Mesothelial cell of epicardium (in vitro differentiated cells): ENCODE measurements at regions not wholly inside any gene's neighbourhood (a gene's known extent, or its start where the extent isn't known, plus 50 kb on each side); places are given as distances from the start of the nearest gene placed in this dataset.

ENCODE experiments used
- DNase-seq, 2 experiments: peaks; one replicate each; pipeline ENCODE4 v3.0.0; 2021; ENCODE audit warnings: low spot score in 2 of 2; ENCODE audit not compliant: unreplicated experiment in 2 of 2
- H3K27ac Mint-ChIP-seq: 2 replicates; pipeline ENCODE4 v1.8.0; 2021; ENCODE audit warnings: mixed read lengths
- H3K27me3 Mint-ChIP-seq: 2 replicates; pipeline ENCODE4 v1.8.0; 2021; ENCODE audit warnings: low read depth, mixed read lengths
- H3K36me3 Mint-ChIP-seq: 2 replicates; pipeline ENCODE4 v1.8.0; 2021; ENCODE audit warnings: mixed read lengths
- H3K4me1 Mint-ChIP-seq: 2 replicates; pipeline ENCODE4 v1.8.0; 2021; ENCODE audit warnings: mixed read lengths
- H3K4me3 Mint-ChIP-seq: 2 replicates; pipeline ENCODE4 v1.8.0; 2021; ENCODE audit warnings: mild to moderate bottlenecking, moderate library complexity, mixed read lengths
- H3K9me3 Mint-ChIP-seq: 2 replicates; pipeline ENCODE4 v1.8.0; 2021; ENCODE audit warnings: mixed read lengths
- TF ChIP-seq, protein P1 (sequence below): fragments of 200-600 bp; sonication (generic); IDR thresholded peaks from one replicate; pipeline ENCODE4 v1.5.0; 2021; ENCODE audit warnings: antibody characterized with exemption; ENCODE audit not compliant: unreplicated experiment

DNA sequence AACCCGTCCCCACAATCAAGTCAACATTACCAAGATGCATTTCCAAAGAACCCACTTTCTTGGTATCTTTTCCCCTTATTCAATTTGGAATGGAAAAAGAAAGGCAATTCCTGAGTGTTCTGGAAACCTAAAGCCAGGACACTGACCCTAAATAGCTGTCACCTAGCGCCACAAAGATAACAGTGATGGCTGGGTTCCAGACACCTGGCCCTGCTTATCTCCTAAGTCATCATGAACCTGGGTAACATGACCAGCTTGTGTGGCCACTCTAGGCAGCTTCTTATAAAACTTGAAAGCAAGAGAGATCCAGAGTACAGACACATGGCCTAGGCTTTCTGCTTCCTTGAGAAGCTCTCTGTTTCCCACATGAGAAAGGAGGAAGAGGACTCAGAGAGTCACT lies 95.4 kb downstream of the BOD1L2 start:
- Mint-ChIP-seq H3K9me3 (no peaks in the 10 kb centered on the region), H3K4me1 (no peaks in the 10 kb centered on the region), H3K4me3 (no peak overlapping the region), H3K27ac (no peak overlapping the region), H3K27me3 (peaks cover 27% of the 10 kb centered on the region), H3K36me3 (no peaks in the 10 kb centered on the region)
- TF ChIP-seq, protein P1, sequence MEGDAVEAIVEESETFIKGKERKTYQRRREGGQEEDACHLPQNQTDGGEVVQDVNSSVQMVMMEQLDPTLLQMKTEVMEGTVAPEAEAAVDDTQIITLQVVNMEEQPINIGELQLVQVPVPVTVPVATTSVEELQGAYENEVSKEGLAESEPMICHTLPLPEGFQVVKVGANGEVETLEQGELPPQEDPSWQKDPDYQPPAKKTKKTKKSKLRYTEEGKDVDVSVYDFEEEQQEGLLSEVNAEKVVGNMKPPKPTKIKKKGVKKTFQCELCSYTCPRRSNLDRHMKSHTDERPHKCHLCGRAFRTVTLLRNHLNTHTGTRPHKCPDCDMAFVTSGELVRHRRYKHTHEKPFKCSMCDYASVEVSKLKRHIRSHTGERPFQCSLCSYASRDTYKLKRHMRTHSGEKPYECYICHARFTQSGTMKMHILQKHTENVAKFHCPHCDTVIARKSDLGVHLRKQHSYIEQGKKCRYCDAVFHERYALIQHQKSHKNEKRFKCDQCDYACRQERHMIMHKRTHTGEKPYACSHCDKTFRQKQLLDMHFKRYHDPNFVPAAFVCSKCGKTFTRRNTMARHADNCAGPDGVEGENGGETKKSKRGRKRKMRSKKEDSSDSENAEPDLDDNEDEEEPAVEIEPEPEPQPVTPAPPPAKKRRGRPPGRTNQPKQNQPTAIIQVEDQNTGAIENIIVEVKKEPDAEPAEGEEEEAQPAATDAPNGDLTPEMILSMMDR: no peak
- DNase-seq: no peak

DNA sequence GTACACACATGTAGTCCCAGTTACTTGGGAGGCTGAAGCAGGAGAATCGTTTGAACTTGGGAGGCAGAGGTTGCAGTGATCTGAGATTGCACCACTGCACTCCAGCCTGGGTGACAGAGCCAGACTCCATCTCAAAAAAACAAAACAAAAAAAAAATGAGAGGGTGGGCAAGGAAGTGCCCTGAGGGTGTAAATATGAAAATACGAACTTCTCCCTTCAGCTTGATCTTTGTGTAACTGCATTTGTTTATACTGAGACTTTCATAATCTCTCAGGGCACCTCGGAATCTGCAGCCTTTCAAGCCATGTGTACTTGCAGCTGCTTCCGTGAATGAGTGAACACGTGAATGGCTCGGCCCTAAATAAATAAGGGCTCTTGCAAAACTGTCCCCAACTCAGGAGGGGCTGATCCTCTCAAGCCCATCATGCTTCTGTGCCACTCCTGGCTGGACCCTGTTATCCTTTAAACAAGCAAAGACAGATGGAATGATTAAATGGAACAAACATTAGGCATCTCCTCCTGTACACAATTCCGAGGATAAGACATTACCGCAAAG lies 96.8 kb downstream of the BOD1L2 start:
- TF ChIP-seq, protein P1: no peak
- H3K27ac Mint-ChIP-seq: no peak overlapping the region
- H3K27me3 Mint-ChIP-seq: peaks cover 27% of the 10 kb centered on the region
- no peaks in the 10 kb centered on the region for H3K36me3 Mint-ChIP-seq
- no peak for DNase-seq
- H3K4me3 Mint-ChIP-seq: no peak overlapping the region
- no peaks in the 10 kb centered on the region for H3K4me1 Mint-ChIP-seq
- no peaks in the 10 kb centered on the region for H3K9me3 Mint-ChIP-seq

DNA sequence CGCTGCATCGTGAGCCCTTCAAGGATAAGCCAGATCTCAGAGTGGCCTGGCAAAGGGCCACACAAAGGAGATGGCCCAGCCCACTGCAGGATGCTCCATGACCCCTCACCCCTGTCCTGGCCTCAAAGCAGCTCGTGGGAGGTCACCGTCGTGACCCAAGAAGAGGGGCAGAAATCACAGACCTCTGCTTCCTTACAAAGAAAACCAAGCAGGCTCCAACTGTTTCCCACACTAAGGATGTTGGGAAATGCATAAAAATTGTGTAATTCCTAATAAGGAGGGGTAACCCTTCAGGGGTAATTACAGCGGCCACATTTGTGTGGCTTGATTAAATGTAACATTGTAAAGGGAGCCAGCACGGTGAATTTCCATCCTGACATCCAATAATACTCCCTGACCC lies 102.3 kb downstream of the BOD1L2 start:
- Mint-ChIP-seq H3K27ac (no peak overlapping the region), H3K4me3 (no peak overlapping the region), H3K27me3 (peaks cover 2% of the 10 kb centered on the region), H3K4me1 (no peaks in the 10 kb centered on the region), H3K36me3 (no peaks in the 10 kb centered on the region), H3K9me3 (no peaks in the 10 kb centered on the region)
- TF ChIP-seq, protein P1: no peak
- DNase-seq: no peak

- H3K4me1 Mint-ChIP-seq: no peaks in the 10 kb centered on the region
- TF ChIP-seq, protein P1: no peak
- no peak overlapping the region for H3K4me3 Mint-ChIP-seq
- no peak for DNase-seq
- H3K27me3 Mint-ChIP-seq: peaks cover 4% of the 10 kb centered on the region
- no peaks in the 10 kb centered on the region for H3K36me3 Mint-ChIP-seq
- H3K27ac Mint-ChIP-seq: no peak overlapping the region
- no peaks in the 10 kb centered on the region for H3K9me3 Mint-ChIP-seq
Observed at GRCh38 chr18:57249883-57250282, 102.5 kb upstream of the ST8SIA3 start.

DNA sequence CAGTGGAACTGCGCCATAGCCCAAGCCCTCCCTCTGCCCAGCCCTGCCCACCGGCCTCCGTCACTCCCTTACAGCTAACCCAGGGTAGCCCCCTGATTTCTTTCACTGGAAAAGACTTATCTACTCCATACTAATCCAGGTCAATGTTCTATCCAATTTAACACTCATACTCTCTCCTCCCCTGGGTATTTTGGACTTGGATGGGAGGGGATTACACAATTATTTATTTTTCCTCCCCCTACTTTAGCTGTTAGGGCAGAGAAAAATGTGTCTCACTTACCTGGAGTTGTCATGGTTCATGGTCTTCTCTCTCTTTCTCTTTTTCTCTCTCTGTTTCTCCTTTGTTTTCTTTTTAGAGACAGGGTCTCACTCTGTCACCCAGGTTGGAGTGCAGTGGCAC lies 100.6 kb upstream of the ST8SIA3 start:
- H3K27ac Mint-ChIP-seq: no peak overlapping the region
- H3K4me3 Mint-ChIP-seq: no peak overlapping the region
- H3K4me1 Mint-ChIP-seq: no peaks in the 10 kb centered on the region
- TF ChIP-seq, protein P1: no peak
- peaks cover 2% of the 10 kb centered on the region for H3K27me3 Mint-ChIP-seq
- no peaks in the 10 kb centered on the region for H3K9me3 Mint-ChIP-seq
- DNase-seq: no peak
- no peaks in the 10 kb centered on the region for H3K36me3 Mint-ChIP-seq

- Mint-ChIP-seq H3K9me3 (no peaks in the 10 kb centered on the region), H3K4me3 (no peak overlapping the region), H3K27me3 (peaks cover 2% of the 10 kb centered on the region), H3K36me3 (no peaks in the 10 kb centered on the region), H3K4me1 (no peaks in the 10 kb centered on the region), H3K27ac (no peak overlapping the region)
- TF ChIP-seq, protein P1: no peak
- no peak for DNase-seq
Observed at GRCh38 chr18:57253903-57254302, 98.5 kb upstream of the ST8SIA3 start.
